Epidermal melanocyte (primary cell): ENCODE measurements at regions not wholly inside any gene's neighbourhood (a gene's known extent, or its start where the extent isn't known, plus 50 kb on each side); places are given as distances from the start of the nearest gene placed in this dataset.

ENCODE experiments used
- DNase-seq: peaks from one replicate; pipeline ENCODE4 v3.0.0; 2011; ENCODE audit warnings: low spot score; ENCODE audit not compliant: insufficient read length

DNA sequence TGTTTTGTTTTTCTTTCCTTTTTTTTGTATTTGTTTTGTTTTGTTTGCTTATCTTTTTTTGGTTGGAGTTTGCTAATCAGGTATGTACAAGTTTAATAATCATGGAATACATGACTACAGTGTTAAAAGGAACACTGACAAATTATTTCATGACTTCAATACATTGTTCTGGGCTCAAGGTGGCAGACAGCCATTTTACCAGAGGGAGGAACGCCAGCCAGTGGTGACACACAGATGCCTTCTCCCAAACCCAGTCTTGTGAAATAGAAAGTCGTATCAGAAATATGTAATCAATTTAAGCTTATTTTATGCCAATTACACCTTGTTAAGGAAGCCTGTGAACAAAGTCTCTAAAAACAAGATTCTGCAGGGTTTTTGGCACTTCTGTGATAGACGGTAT, 264.0 kb upstream of the EPHA4 start:
- no peak for DNase-seq

DNA sequence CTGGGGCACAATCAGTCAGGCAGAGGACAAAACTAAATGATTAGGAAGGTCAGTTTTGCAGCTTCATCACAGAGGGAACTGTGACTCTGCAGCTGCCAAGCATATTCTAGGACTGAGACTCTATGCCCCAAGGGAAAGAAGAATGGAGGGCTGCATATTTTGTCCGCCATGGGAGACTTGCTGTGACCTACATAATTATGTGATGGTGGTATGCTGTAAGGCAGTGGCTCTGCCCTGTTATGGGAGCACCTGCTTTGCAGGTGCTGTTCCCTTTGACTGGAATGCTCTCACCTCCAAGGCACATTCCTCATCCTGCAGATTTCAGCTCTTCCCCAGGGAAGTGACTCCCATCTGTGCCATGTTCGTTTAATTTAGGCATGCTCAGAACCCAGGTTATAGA, 261.9 kb upstream of the EPHA4 start:
- DNase-seq, result no peak

DNA sequence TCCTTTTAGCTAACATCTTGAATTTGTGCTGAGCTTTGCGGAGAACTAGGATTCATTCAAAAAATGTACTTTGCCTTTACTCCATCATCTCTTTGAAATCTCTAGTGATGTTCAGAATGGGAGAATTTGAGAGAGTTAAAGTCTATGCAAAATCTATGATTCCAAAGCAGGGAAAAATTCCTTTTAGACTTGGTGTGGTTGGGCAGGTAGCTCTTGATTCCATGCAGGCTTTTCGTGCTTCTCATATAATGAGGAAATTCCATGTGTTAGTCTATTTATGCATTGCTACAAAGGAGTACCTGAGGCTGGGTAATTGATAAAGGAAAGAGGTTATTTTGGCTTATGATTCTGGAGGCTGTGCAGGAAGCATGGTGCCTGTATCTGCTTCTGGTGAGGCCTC, 258.9 kb upstream of the EPHA4 start:
- DNase-seq, result no peak

DNA sequence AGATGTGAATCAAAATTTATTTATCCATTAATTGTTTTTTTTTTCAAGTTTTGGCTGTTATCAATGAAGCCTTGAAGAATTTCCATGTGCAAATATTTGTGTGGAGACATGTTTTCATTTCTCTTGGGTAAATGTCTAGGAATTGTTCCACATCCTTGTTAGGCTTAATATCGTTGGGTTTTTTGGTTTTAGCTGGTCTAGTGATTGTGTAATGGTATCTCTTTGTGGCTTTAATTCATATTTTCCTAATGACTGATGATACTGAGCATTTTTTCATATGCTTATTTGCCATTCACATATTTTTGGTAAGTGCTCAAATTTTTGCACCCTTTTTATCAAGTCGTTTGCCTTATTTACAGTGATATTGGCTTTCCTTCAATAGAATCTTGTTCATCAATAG, 250.3 kb upstream of the EPHA4 start:
- DNase-seq, result no peak

DNA sequence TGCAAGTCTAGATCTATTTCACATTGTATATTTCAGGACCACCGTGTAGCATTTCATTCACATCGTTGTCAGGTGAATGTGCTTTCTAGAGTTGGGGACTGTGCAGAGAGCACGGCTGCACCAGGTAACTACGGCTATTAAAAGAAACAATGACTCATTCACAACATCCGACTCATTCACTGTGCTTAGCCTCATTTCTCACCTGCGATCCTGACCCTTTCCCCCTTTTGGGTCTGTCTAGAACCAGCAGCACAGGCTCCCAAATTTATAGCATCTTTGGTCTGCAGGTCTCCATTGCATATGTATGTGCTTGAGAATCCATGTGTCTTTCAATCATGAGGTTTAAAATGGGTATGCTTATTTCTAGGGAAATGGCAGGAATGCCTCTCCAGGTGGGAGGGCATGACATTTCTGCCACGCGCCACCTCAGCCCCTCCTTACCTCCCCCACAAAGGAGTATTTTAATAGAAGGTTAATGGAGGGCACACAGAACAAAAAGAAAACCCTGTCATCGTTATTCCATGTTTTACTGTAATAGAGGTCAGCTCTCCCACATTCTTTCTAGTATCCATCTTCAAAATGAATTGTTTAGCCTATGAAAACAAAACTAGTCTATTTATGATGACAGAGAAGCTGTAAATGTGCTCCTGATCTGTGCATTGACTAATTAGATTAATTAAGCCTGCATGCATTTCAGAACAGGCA, 246.7 kb upstream of the EPHA4 start:
- no peak for DNase-seq

DNA sequence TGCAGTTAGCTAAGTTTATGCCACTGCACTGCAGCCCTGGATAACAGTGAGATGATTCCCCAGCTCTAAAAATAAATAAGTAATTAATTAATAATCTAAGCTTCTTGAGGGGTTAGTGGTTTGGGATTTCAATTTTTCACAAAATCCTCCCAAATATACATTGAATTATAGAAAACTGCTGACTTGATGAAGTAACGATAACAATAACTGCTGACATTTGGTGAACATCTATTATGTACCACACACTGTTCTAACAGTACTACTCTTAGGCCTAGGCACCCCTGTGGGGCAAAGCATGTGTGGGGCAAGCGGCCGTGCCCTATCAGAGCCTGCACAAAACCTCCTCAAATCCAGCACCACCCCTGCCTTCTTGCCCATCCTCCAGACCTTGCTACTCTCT, 245.8 kb upstream of the EPHA4 start:
- no peak for DNase-seq

DNA sequence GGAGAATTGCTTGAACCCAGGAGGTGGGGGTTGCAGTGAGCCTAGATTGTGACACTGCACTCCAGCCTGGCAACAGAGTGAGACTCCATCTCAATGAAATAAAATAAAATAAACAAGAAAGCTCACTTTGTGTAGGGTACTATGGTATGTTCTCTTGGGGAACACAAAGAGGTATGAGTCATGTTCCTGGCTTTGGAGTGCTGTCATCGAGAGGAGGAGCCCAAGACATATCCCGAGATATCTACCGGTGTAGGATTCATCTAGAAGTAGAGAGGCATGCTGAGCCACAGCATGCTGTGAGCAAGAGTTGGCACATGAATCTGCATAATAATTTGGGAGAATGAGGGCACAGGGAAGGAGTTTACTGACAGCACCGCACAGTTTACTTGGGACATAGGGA, 244.9 kb upstream of the EPHA4 start:
- no peak for DNase-seq

DNA sequence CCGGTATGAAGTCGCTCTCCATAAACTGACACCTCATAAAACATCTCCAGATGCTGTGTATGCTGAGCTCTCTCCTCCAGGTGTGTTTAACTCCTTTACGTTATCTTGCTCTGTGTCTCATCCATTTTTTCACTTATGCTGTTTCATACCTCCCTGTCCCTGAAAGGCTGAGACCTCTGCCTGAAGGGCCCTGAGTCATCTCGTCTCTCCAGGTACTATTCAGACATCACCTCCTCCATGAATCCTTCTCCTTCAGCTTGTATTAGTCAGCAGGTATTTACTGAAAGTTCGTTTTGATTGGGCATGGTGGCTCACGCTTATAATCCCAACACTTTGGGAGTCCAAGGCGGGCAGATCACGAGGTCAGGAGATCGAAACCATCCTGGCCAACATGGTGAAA, 244.5 kb upstream of the EPHA4 start:
- no peak for DNase-seq

DNA sequence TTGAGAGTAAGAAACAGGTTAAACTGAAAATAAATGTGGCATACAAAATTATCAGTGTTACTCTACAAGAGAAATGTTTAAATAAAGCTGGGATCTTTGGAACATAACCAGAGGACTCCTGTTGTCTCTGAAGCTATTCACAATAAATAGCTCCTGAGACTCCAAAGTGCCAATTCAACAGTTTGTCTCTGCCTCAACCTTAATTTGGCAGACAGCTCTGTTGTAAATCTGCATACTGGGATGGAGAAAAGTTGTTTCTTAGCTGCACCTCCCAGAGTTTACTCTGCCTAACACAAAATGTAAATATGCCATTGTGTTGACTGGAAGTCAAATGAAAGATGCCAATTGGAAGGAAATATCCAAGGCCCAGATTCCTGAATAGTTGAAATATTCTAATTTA, 238.5 kb upstream of the EPHA4 start:
- no peak for DNase-seq

DNA sequence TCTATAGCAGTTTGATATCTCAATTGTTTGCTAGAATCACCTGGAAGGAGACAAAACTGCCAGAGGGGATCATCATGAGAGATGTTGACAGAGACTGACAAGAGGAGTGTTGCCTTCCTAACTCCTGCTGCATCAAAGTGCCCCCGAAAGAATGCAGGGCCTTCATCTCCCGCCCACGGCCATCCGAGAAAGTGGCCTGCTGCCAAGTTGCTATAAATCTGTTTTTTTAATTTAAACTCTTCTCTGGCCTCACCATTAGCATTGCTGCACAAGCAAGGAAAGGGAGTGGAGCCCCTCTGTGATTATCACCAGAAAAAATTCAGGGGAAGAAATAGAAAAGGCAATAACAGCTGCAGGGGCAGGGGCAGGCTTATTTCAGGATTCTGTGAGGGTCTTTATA, 238.1 kb upstream of the EPHA4 start:
- DNase-seq, result no peak

DNA sequence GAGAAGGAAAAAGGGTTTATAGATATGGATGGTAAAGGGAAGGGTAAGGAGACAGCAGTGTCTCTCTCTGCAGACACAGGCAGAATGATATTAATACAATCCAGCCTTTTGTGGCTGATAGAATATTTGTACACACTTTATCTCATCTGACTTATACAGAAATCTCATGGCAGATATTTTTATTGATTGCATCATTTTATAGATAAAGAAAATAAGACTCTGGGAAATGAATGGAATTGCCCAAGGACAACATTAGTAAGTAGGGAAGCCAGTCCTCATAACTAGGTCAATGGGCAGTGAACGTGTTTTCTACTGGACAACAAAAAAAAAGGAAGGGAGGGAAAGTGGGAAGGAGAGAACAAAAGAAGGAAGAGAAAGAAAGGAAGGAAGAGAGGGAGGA, 236.4 kb upstream of the EPHA4 start:
- no peak for DNase-seq

DNA sequence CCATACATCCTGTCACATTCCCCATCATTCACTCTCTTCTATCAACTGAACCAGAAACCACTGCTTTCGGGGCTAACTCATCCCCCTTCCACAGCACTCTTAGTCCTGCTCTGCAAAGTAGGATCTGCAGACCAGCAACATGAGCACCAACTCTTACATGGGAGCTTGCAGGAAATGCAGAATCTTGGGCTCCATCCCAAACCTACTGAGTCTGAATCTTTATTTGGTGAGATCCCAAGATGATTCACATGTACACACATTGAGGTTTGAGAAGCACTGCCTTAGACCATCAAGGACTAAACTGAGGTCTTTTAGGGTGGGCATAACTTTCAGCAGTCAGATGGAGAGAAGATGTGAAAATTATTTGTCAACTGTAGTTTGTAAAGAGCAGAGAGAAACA, 235.6 kb upstream of the EPHA4 start:
- no peak for DNase-seq

DNA sequence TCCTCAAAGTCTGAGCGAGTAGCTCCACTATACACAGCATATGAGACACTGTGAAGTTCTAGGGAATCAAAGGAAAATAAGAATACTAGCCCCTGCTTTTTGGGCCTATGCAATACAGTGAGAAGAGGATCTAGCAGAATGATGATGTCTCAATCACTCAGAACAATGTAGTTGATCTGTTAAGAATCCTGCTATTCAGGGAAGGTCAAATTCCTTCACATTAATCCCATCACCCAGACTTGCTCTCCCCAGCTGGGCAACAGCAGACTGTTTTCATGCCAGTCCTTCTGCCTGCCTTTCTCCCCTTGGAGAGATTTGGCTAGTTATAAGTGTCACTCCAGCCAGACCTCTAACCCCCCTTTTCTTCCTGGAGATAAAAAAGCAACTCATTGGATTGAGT, 230.0 kb upstream of the EPHA4 start:
- no peak for DNase-seq

DNA sequence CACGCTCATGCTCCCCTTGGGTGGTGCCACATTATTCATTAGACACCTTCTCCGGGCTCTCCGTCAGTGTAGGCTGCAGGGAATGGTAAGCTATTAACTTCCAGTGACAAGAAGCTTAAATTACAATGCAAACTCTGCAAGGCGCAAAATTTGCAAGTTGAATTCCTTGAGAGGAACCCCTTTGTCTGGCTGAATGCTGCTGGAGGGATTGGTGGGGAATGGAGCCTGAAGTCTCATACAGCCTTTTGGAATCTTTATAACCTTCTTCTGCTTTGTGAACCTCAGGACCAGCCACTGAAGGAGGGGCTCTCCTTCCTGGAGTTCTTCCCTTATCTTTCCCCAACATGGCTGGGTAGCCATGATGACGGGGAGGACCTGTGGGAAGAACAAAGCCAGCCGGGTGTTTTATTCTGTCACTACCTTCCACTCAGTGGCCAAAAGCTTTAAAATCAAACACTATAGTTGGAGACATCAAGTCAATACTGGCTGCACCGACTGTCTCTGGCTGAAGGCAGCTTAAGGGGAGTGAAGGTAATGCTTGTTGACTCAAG, 220.9 kb upstream of the EPHA4 start:
- no peak for DNase-seq

DNA sequence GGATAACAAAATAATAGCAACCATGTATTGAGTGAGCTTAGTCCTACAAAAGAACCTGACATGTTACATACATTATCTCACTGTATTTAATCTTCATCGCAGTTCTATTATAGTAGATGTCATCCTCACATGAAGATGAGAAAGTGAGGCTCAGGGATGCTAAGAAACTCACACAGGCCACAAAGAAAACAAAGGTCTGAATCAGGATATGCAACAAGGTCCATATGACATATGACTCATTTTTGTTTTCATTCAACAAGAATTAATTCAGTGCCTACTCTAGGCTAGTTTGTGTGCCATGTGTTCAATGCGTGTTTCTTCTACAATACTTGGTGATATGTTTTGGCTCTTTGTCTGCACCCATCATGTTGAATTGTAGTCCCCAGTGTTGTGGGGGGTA, 219.7 kb upstream of the EPHA4 start:
- DNase-seq, result no peak

DNA sequence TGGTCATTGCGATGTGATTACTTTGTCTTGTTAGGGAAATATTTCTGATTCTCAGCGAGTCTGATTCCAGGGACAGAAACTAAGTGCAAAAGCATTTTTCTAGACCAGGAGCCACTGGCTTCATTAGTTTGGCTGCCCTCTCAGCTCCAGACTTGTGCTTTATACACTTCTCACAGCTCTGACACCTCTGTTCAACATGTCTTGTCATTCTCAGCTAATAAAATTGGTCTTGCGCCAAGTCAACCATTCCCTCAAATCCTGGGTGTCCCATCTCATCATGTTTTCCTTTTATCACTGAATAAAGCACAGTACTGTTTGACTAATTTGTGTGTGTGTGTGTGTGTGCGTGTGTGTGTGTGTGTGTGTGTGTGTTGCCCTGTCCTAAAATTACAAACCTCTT, 215.5 kb upstream of the EPHA4 start:
- no peak for DNase-seq

DNA sequence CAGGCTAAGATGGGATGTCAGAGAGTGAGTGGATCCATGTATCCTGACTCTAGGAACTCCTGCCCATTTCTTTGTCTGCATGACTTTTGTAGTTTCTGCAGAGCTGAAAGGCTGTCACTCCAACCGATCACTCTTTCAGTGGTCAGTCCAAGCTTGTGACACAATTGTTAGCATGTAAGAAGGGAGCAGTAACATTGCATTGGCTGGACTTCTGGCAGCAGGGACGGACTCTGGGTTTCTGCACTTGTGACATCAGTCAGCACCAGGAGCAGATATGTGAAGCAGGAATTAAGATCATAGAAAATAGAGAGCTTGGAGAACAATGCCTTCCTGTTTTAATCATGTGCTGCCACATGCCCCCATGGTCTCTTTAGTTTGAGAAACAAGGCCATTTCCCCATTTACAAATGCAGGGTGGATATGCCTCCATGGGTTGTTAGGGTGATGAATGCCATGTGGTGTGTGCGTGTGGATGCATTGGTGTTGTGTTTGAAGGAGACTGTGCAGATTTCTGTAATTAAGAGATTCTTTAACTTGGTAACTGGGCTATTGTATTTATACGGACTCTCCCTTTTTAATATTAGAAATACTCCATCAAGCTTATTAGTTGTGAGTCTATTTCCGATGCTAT, 214.3 kb upstream of the EPHA4 start:
- DNase-seq, result no peak

DNA sequence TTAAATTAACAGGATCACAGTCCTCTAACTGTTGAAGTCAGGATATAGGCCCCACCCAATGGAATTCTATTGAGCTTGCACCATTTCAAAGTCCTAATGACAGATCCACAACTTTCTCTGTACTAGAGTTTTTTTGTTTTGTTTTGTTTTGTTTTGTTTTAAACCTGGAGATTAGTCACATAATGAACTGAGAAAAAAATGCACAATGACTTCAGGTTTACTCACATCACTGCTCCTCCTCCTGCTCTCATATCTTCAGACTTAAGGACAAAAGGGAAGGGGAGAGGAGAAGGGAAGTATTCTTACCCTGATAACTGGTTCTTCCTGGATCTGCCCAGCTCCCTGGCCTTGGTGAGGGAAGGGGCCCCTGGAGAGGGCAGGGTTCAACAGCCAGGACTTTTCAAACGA, 208.2 kb upstream of the EPHA4 start:
- DNase-seq, result no peak

DNA sequence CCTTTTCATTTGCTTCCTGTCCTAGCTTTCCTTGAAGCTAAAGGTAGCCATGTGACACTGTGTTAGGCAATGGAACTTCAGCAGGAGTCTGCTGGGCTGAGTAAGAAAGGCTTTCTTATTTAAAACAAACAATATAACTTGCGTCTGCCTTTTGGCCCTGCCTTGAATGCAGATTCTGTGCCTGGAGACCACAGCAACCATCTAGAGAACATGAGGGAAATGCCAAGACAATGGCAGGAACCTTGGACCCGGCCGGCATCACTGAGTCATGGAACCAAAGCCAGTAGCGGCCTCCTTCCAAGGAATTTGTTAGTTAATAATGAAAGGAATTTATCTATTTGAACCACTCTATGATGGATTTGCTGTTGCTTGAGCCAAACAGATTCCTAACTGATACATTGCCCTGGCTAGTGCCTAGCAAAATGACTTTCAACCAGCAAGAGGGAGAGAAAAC, 207.5 kb upstream of the EPHA4 start:
- no peak for DNase-seq

DNA sequence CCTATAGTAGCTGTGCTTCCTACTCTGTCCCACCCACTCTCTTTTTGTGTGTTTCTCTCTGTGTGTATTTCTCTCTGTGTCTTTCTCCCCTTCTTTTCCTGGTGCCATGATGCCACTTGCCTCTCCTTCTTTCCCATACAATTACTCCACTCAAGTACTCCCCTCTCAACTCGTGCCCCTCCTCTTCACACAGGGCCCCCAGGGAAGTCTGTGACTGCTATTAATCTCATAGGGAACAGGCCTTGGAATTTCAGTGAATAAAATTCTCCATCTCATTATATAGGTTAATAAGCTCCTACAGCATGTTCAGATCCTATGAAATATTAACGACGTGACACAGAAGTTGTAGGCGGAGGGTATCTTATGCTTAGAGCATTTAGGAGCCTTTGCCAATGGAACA, 205.9 kb upstream of the EPHA4 start:
- no peak for DNase-seq

DNA sequence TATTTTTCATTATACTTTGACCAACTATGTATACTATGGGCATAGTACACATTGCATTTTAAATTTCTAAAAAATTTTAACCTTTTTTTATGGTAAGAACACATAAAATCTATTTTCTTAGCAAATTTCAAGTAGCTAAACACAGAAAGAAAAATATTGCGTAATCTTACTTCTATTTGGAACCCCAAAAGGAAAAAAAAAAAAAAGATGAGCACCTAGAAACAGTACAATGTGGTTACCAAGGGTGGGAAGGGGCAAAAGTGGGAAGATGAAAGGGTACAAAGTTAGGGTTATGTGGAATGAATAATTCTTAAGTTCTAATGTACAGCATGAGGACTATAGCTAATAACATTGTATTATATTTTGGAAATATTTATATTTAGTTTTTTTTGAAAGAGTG, 205.0 kb upstream of the EPHA4 start:
- DNase-seq, result no peak

DNA sequence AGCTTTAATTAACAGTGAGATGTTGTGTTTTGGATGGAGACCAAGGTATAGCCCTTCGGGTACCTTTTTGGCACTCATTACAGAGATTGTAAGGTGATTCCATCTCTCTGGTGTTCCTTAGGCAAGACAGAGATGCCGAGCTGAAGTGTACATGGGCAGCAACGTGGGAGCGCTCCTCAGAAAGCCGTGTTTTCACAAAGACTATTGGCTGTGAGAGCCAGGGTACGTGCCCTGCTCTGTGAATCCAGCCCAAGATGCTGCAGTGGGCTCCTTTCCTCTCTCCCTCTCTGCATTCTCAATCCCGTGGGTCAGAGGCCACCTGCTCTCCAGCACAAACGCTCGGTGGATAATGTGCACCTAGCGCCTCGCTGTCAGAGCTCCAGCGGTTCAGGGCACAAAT, 203.0 kb upstream of the EPHA4 start:
- DNase-seq, result no peak

DNA sequence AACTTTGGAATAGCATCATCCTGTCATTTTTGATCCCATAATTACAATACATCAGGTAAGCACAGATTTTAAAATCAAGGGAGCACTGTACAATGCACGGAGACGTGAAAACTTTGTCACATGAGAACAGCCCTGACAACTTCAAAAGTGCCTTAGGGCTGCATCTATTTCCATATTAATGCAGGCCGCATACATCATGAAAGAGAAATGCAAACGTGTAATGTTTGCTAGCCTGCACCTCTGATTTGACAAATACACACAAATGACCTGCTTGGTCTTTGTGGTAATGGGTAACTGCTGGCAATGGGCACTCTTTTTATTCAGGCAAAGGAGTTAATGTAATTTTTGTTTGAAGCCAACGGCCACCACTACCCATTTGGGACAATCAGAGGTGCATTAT, 202.0 kb upstream of the EPHA4 start:
- no peak for DNase-seq
